Astrocyte (in vitro differentiated cells and primary cell): ENCODE measurements at regions not wholly inside any gene's neighbourhood (a gene's known extent, or its start where the extent isn't known, plus 50 kb on each side); places are given as distances from the start of the nearest gene placed in this dataset.

Experiments
- CTCF ChIP-seq: IDR thresholded peaks from 2 replicates; pipeline ENCODE4 v1.5.1; 2011; ENCODE audit warnings: low read depth, mild to moderate bottlenecking, inconsistent platforms, low read length, moderate library complexity; ENCODE audit not compliant: insufficient read depth
- EZH2 ChIP-seq: IDR thresholded peaks from 2 replicates; pipeline ENCODE4 v1.6.1; 2012; ENCODE audit warnings: mild to moderate bottlenecking, low read length, inconsistent platforms; ENCODE audit not compliant: insufficient read depth

- TF ChIP-seq CTCF (no peak), EZH2 (no peak)
Measured at GRCh38 chr10:3010816-3011460, 56.4 kb upstream of the PFKP start.
